SK-N-MC (cell line): ENCODE measurements at regions not wholly inside any gene's neighbourhood (a gene's known extent, or its start where the extent isn't known, plus 50 kb on each side); places are given as distances from the start of the nearest gene placed in this dataset.

ENCODE experiments used
- DNase-seq: peaks from one replicate; pipeline ENCODE4 v3.0.0-alpha.2; 2011; ENCODE audit warnings: low read depth, low spot score
- H3K27ac ChIP-seq: fragments of 200-600 bp; sonication (generic); 2 replicates; pipeline ENCODE4 v1.5.1; 2016; ENCODE audit warnings: mixed run types
- H3K36me3 ChIP-seq: fragments of 200-600 bp; sonication (generic); 2 replicates; pipeline ENCODE4 v1.6.1; 2017; ENCODE audit warnings: antibody characterized with exemption, low read length, mixed read lengths; ENCODE audit not compliant: insufficient read depth
- H3K4me3 ChIP-seq: fragments of 200-600 bp; sonication (generic); 2 replicates; pipeline ENCODE4 v1.5.1; 2016
- H3K9ac ChIP-seq: fragments of 200-600 bp; sonication (generic); 2 replicates; pipeline ENCODE4 v1.8.0; 2017; ENCODE audit warnings: mixed run types, mixed read lengths; ENCODE audit not compliant: insufficient read length
- H3K9me3 ChIP-seq: fragments of 200-600 bp; sonication (generic); 2 replicates; pipeline ENCODE4 v1.6.1; 2017; ENCODE audit warnings: low read depth, mild to moderate bottlenecking, antibody characterized with exemption, low read length, moderate library complexity, mixed read lengths
- EZH2 ChIP-seq: fragments of 200-600 bp; sonication (generic); IDR thresholded peaks from one replicate; pipeline ENCODE4 v1.6.1; 2017; ENCODE audit warnings: antibody characterized with exemption
- FOXP2 ChIP-seq: optimal IDR thresholded peaks from 2 replicates; pipeline ENCODE3; 2011; ENCODE audit warnings: mild to moderate bottlenecking, moderate library complexity; ENCODE audit not compliant: insufficient read depth; ENCODE audit errors: extremely low read length, control extremely low read depth
- POLR2AphosphoS5 ChIP-seq: IDR thresholded peaks from 2 replicates; pipeline ENCODE4 v1.6.1; 2012; ENCODE audit warnings: mild to moderate bottlenecking, low read depth, low read length, borderline replicate concordance

DNA sequence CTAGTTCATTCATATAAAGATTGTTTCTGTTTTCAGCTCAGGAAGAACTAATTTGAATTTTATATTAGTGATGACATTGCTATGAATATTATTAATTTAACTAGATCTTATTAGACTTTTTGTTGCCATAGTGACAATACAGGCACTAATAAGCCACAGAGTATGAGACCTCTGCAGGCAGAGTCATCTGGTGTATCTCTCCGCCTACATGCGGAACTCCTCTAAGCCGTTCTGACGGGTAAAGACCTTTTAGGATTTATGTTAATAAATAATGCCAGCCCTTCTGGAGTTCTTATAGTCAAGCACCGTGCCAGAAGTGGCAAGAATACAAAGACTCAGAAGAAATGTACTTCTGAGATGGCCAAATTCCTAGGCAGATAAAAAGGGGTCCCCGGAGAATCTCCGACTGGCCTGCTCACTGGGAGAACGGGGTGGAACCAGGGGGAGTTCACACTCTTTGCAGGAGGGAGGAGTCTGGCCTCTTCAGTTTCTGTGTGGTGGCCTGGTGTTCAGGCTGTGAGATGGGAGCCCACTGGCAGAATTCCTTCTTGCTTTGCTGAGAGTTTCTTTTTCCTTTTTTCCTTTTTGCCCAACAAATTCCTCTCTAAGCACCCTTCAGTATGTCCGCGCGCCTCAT lies 85.1 kb upstream of the IL12B start:
- Histone ChIP-seq H3K9ac (no peak overlapping the region), H3K27ac (no peak overlapping the region), H3K4me3 (no peak overlapping the region), H3K36me3 (no peaks in the 10 kb centered on the region), H3K9me3 (no peaks in the 10 kb centered on the region)
- DNase-seq = no peak
- TF ChIP-seq EZH2 = no peak
- no peak for TF ChIP-seq FOXP2
- no peak for TF ChIP-seq POLR2AphosphoS5

GRCh38 chr5:159416438-159416837 lies 86.2 kb upstream of the IL12B start:
- TF ChIP-seq EZH2 (no peak), FOXP2 (no peak), POLR2AphosphoS5 (no peak)
- no peak for DNase-seq
- Histone ChIP-seq H3K27ac (no peak overlapping the region), H3K4me3 (no peak overlapping the region), H3K9me3 (no peaks in the 10 kb centered on the region), H3K9ac (no peak overlapping the region), H3K36me3 (no peaks in the 10 kb centered on the region)

DNA sequence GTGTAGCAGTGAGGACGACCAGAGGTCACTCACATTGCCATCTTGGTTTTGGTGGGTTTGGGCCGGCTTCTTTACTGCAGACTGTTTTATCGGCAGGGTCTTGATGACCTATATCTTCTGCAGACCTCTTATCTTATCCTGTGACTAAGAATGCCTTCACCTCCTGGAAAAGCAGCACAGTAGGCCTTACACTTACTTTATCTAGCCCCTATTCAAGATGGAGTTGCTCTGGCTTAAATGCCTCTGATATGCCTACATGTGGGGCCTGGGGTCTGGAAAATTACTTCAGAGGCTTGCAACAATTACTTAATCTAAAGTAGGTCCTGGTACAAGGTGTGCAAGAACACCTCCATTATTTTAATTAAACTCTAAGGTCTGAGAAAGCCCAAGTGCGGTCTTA lies 86.9 kb upstream of the IL12B start:
- no peaks in the 10 kb centered on the region for H3K36me3 ChIP-seq
- TF ChIP-seq POLR2AphosphoS5 = no peak
- no peak for TF ChIP-seq EZH2
- TF ChIP-seq FOXP2 = no peak
- H3K9ac ChIP-seq = no peak overlapping the region
- DNase-seq = no peak
- no peaks in the 10 kb centered on the region for H3K9me3 ChIP-seq
- H3K27ac ChIP-seq = no peak overlapping the region
- no peak overlapping the region for H3K4me3 ChIP-seq

- H3K27ac ChIP-seq = no peak overlapping the region
- H3K9ac ChIP-seq = no peak overlapping the region
- no peaks in the 10 kb centered on the region for H3K9me3 ChIP-seq
- no peaks in the 10 kb centered on the region for H3K36me3 ChIP-seq
- TF ChIP-seq FOXP2 (no peak), EZH2 (no peak), POLR2AphosphoS5 (no peak)
- no peak for DNase-seq
- no peak overlapping the region for H3K4me3 ChIP-seq
Observed at GRCh38 chr5:159419576-159419975, 89.3 kb upstream of the IL12B start.

DNA sequence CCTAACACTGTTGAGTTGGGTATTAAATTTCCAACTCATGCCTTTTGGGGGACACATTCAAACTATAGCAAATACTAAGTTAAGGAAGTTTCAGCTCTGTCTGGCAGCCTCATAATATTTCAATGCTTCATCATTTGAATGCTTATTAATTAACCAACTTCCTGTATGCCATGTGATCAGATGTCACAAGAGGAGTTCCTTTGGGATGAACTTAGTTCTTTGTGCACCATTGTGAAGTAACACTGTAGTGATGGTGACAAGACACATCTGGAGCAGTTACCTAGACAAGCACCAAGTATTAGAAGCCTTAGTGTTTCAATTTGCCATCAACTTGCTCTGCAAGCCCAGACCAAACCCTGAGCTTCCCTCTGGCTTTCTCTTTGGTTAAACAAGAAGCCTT lies 90.7 kb upstream of the IL12B start:
- no peaks in the 10 kb centered on the region for H3K9me3 ChIP-seq
- no peak overlapping the region for H3K27ac ChIP-seq
- TF ChIP-seq FOXP2 (no peak), EZH2 (no peak), POLR2AphosphoS5 (no peak)
- DNase-seq = no peak
- no peaks in the 10 kb centered on the region for H3K36me3 ChIP-seq
- H3K9ac ChIP-seq = no peak overlapping the region
- no peak overlapping the region for H3K4me3 ChIP-seq

DNA sequence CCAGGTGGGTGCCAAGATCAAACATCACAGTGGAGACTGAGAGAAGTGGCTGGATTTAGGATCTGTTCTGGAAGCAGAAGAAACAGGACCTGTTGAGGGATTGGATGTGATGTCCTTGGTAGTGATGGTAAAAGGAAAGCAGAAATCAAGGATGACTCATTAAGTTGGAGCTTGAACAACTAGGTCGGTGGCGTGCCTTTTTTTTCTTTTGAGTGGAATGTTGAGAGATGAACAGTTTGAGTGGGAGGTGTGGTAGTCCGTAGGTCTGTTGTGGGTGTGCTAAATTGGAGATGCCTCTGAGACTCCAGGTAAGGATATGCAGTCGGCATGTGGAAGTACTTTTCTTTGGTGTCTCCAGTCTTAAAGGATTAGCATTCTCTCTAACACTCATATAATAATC lies 92.1 kb upstream of the IL12B start:
- H3K36me3 ChIP-seq = no peaks in the 10 kb centered on the region
- DNase-seq = no peak
- no peak overlapping the region for H3K4me3 ChIP-seq
- H3K9ac ChIP-seq = no peak overlapping the region
- H3K27ac ChIP-seq = no peak overlapping the region
- TF ChIP-seq EZH2 = no peak
- TF ChIP-seq FOXP2 = no peak
- TF ChIP-seq POLR2AphosphoS5 = no peak
- H3K9me3 ChIP-seq = no peaks in the 10 kb centered on the region

- H3K36me3 ChIP-seq = no peaks in the 10 kb centered on the region
- H3K9ac ChIP-seq = no peak overlapping the region
- H3K9me3 ChIP-seq = no peaks in the 10 kb centered on the region
- no peak overlapping the region for H3K4me3 ChIP-seq
- TF ChIP-seq FOXP2 = no peak
- no peak for TF ChIP-seq EZH2
- no peak for TF ChIP-seq POLR2AphosphoS5
- DNase-seq = no peak
- no peak overlapping the region for H3K27ac ChIP-seq
Observed at GRCh38 chr5:159422910-159423309, 92.6 kb upstream of the IL12B start.

- DNase-seq = no peak
- H3K27ac ChIP-seq = no peak overlapping the region
- no peaks in the 10 kb centered on the region for H3K36me3 ChIP-seq
- no peak overlapping the region for H3K4me3 ChIP-seq
- H3K9me3 ChIP-seq = no peaks in the 10 kb centered on the region
- no peak overlapping the region for H3K9ac ChIP-seq
- TF ChIP-seq FOXP2 (no peak), POLR2AphosphoS5 (no peak), EZH2 (no peak)
Observed at GRCh38 chr5:159424123-159424522, 93.8 kb upstream of the IL12B start.

DNA sequence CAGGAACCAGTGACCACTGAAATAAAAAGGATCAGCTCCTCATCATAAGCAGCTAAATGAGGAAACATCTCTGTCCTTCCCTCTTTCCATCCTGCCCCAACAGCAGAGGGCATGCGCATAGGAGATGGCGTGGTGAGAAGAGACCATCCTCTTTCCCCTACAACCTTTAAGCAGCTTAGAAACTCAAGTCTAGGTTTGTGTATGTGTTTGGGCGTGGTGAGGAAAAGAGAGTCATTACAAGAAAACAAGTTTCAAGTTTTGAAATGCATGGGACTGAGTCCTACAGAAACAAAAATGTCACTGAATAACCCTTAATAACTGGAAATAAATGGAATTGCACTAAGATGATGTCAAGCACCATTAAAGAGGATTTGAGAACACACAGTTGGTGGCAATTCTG lies 96.4 kb upstream of the IL12B start:
- DNase-seq = no peak
- Histone ChIP-seq H3K36me3 (no peaks in the 10 kb centered on the region), H3K27ac (no peak overlapping the region), H3K9ac (no peak overlapping the region), H3K9me3 (no peaks in the 10 kb centered on the region), H3K4me3 (no peak overlapping the region)
- no peak for TF ChIP-seq EZH2
- TF ChIP-seq POLR2AphosphoS5 = no peak
- TF ChIP-seq FOXP2 = no peak
